ENCODE measurements at regions not wholly inside any gene's neighbourhood (a gene's known extent, or its start where the extent isn't known, plus 50 kb on each side); places are given as distances from the start of the nearest gene placed in this dataset.

GRCh38 chr5:148953711-148954110, 109.2 kb downstream of the SH3TC2 start (continued):
- TF ChIP-seq CSRNP2 (CRISPR knock-in tag; conservative IDR thresholded peaks at IDR 0.05; ENCODE audit: low read depth) (no peak), ZNF646 (CRISPR knock-in tag; IDR thresholded peaks at IDR 0.05) (no peak), ZNF124 (CRISPR knock-in tag; IDR thresholded peaks at IDR 0.05) (no peak), JUND (CRISPR knock-in tag; IDR thresholded peaks at IDR 0.05) (no peak), RFX3 (CRISPR knock-in tag; IDR thresholded peaks at IDR 0.05) (no peak), ZIK1 (CRISPR knock-in tag; IDR thresholded peaks at IDR 0.05; ENCODE audit: borderline replicate concordance, low read depth) (no peak)

All from HepG2 (cell line).